Adrenal gland (tissue), 5 donors: ENCODE measurements at regions not wholly inside any gene's neighbourhood (a gene's known extent, or its start where the extent isn't known, plus 50 kb on each side); places are given as distances from the start of the nearest gene placed in this dataset.

Experiments
- POLR2A ChIP-seq, 2 donors: fragments of 450-650 bp; IDR thresholded peaks; one replicate each; pipeline ENCODE4 v1.6.1; 2017; ENCODE audit warnings: antibody characterized with exemption in 2 of 2, mild to moderate bottlenecking in 2 of 2, moderate library complexity in 1 of 2
- TF ChIP-seq, protein P1 (sequence below), 6 experiments: fragments of 450-650 bp in 4 of 6; fragments of 200-600 bp in 2 of 6; sonication (generic) in 1 of 6; IDR thresholded peaks; 1 replicate in 5 of 6; 2 replicates in 1 of 6; pipeline versions ENCODE4 v1.5.1 to v1.8.0; 2016 to 2021; ENCODE audit warnings: antibody characterized with exemption in 6 of 6, mild to moderate bottlenecking in 2 of 6, moderate library complexity in 1 of 6
- donor health status: DM: no; HTN: no; CAD: no.

DNA sequence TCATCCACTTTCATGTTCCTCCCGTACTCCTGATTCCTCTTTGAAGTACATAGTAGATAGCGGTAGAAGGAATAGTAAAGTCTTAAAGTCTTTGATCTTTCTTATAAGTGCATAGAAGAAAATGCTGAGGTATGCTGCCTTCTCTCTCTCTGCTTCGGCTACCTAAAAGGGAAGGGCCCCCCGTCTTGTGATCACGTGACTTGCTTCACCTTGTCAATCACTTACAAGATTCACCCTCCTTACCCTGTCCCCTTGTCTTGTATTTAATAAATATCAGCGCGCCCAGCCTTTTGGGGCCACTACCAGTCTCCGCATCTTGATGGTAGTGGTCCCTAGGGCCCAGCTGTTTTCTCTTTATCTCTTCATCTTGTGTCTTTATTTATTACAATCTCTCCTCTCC, 932.2 kb upstream of the FANCL start:
- TF ChIP-seq, protein P1, sequence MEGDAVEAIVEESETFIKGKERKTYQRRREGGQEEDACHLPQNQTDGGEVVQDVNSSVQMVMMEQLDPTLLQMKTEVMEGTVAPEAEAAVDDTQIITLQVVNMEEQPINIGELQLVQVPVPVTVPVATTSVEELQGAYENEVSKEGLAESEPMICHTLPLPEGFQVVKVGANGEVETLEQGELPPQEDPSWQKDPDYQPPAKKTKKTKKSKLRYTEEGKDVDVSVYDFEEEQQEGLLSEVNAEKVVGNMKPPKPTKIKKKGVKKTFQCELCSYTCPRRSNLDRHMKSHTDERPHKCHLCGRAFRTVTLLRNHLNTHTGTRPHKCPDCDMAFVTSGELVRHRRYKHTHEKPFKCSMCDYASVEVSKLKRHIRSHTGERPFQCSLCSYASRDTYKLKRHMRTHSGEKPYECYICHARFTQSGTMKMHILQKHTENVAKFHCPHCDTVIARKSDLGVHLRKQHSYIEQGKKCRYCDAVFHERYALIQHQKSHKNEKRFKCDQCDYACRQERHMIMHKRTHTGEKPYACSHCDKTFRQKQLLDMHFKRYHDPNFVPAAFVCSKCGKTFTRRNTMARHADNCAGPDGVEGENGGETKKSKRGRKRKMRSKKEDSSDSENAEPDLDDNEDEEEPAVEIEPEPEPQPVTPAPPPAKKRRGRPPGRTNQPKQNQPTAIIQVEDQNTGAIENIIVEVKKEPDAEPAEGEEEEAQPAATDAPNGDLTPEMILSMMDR (IDR thresholded peaks at IDR 0.05), result no peak
- no peak for TF ChIP-seq POLR2A (IDR thresholded peaks at IDR 0.05)
